ENCODE measurements at regions not wholly inside any gene's neighbourhood (a gene's known extent, or its start where the extent isn't known, plus 50 kb on each side); places are given as distances from the start of the nearest gene placed in this dataset.

- H2BK15ac ChIP-seq (ENCODE audit: low read length), result no peak overlapping the region
- H3K18ac ChIP-seq (ENCODE audit: extremely low read depth, low read length), result no peak overlapping the region
- H3K4me3 ChIP-seq (ENCODE audit: extremely low read depth in 1 of 4, insufficient read depth in 2 of 4, low read depth in 3 of 4, low read length in 4 of 4), result no peak overlapping the region
- no peak overlapping the region for H2BK12ac ChIP-seq (ENCODE audit: low read depth, low read length)
- CTCF ChIA-PET (ENCODE audit: partially characterized antibody), result interaction anchor here (1.5 kb wide), 1 partner anchor 76 kb away, joined by 4 read pairs; no protein-coding TSS in a partner anchor
- no peak overlapping the region for H3K27ac ChIP-seq (ENCODE audit: low read depth, low read length)
- no peaks in the 10 kb centered on the region; a peak in 3 of 7 replicates for H3K27me3 ChIP-seq (replicated peaks in 1 of 4; ENCODE audit: control insufficient read depth in 3 of 4, extremely low read depth in 1 of 4, insufficient read depth in 3 of 4, low read length in 3 of 4)
- no peak overlapping the region for H3K4ac ChIP-seq (replicated peaks; ENCODE audit: insufficient read length, low read depth, low read length)
- POLR2A ChIA-PET (ENCODE audit: partially characterized antibody), result no interaction called here
- H2BK20ac ChIP-seq (ENCODE audit: low read length), result no peak overlapping the region
- no peak overlapping the region for H3K56ac ChIP-seq (replicated peaks; ENCODE audit: insufficient read length, low read depth, low read length)
- H3K79me2 ChIP-seq (ENCODE audit: control insufficient read depth in 1 of 2, insufficient read depth in 2 of 2, low read length in 2 of 2), result no peaks in the 10 kb centered on the region
- no peak for DNase-seq (ENCODE audit: low read depth in 1 of 2, low spot score in 2 of 2)
- no peak overlapping the region for H4K91ac ChIP-seq (replicated peaks; ENCODE audit: insufficient read length, low read length)
- H3K9ac ChIP-seq (replicated peaks in 1 of 4; ENCODE audit: extremely low read depth in 1 of 4, low read depth in 3 of 4, low read length in 3 of 4), result no peak overlapping the region
- no peak overlapping the region for H3K14ac ChIP-seq (ENCODE audit: insufficient read length)
- TF ChIP-seq FOSL1 (IDR thresholded peaks at IDR 0.05; ENCODE audit: insufficient read depth, low read depth, low read length) (no peak), HDAC2 (IDR thresholded peaks at IDR 0.05; ENCODE audit: borderline replicate concordance in 1 of 2, low read depth in 2 of 2, low read length in 2 of 2) (no peak), JUN (IDR thresholded peaks at IDR 0.05; ENCODE audit: low read depth, low read length) (0 out of 2 replicates have a peak, but pooled peaks have one; percentile 43), EP300 (IDR thresholded peaks at IDR 0.05; ENCODE audit: borderline replicate concordance in 1 of 2, low read depth in 2 of 2, low read length in 2 of 2) (peak in 1 of 2 experiments; percentile 19; a peak in 1 of 3 replicates), JUND (IDR thresholded peaks at IDR 0.05; ENCODE audit: low read length) (peak; percentile 92), MAX (IDR thresholded peaks at IDR 0.05) (no peak), SP4 (IDR thresholded peaks at IDR 0.05; ENCODE audit: low read length) (no peak), KDM4A (IDR thresholded peaks at IDR 0.05; ENCODE audit: low read depth, low read length, severe bottlenecking) (no peak), TEAD4 (IDR thresholded peaks at IDR 0.05; ENCODE audit: low read depth, low read length) (peak; percentile 64; the same call in 1 of the 2 replicates), ATF3 (IDR thresholded peaks at IDR 0.05; ENCODE audit: insufficient read depth, low read depth, low read length) (0 out of 2 replicates have a peak, but pooled peaks have one; percentile 44), RXRA (IDR thresholded peaks at IDR 0.05; ENCODE audit: insufficient read depth, low read depth, low read length) (0 out of 2 replicates have a peak, but pooled peaks have one; percentile 19)
- no peaks in the 10 kb centered on the region for H3K9me3 ChIP-seq (ENCODE audit: insufficient read depth in 2 of 2, low read depth in 1 of 2, low read length in 1 of 2)
- H4K5ac ChIP-seq (ENCODE audit: insufficient read length, low read depth, low read length), result no peak overlapping the region
- H2AK5ac ChIP-seq (ENCODE audit: low read depth, low read length), result no peak overlapping the region
- no peak overlapping the region for H2AFZ ChIP-seq (ENCODE audit: low read length)
- H2BK120ac ChIP-seq (replicated peaks; ENCODE audit: low read depth, low read length), result no peak overlapping the region
- FAIRE-seq, result no peak
- H3K36me3 ChIP-seq (ENCODE audit: control insufficient read depth in 2 of 4, insufficient read depth in 4 of 4, low read length in 3 of 4), result no peaks in the 10 kb centered on the region
- H3K4me1 ChIP-seq (replicated peaks in 1 of 4; ENCODE audit: control insufficient read depth in 3 of 4, insufficient read depth in 4 of 4, low read length in 3 of 4), result 0 out of 7 replicates have a peak, but pooled peaks cover 0 to 1% (median 0%) of the 10 kb centered on the region in 4 experiments
- no peaks in the 10 kb centered on the region for H3K23me2 ChIP-seq (ENCODE audit: low read depth, low read length)
- H4K20me1 ChIP-seq (replicated peaks in 1 of 2; ENCODE audit: control insufficient read depth in 1 of 2, insufficient read depth in 2 of 2, low read length in 2 of 2), result no peaks in the 10 kb centered on the region
- no peaks in the 10 kb centered on the region for H3K79me1 ChIP-seq (ENCODE audit: low read depth, low read length)
- H4K8ac ChIP-seq (ENCODE audit: extremely low read depth, insufficient read depth, low read length), result no peak overlapping the region
- H3K4me2 ChIP-seq (ENCODE audit: insufficient read depth in 1 of 2, low read depth in 2 of 2, low read length in 2 of 2), result no peak overlapping the region; a peak in 1 of 4 replicates
- H2BK5ac ChIP-seq (ENCODE audit: low read depth, low read length), result no peak overlapping the region
- 71% methylated on average over 3 of the region's 3 CpGs; no CpG with 5 or more reads in 1 of the 2 experiments for WGBS, 2 experiments (ENCODE audit: extremely low coverage in 1 of 2, insufficient coverage in 1 of 2, insufficient read length in 1 of 2, insufficient replicate concordance in 2 of 2, low coverage in 1 of 2, low lambda C conversion rate in 2 of 2, missing lambda C conversion rate in 1 of 2)
- no peak overlapping the region for H3K23ac ChIP-seq (ENCODE audit: insufficient read length)
These were observed 71.2 kb upstream of the HOXC13 start for GRCh38 chr12:53867216-53868012.

Measured in H1 (cell line).